CD14-positive monocyte (primary cell): ENCODE measurements at regions not wholly inside any gene's neighbourhood (a gene's known extent, or its start where the extent isn't known, plus 50 kb on each side); places are given as distances from the start of the nearest gene placed in this dataset.
A peak's percentile ranks its signal among the peaks of the same experiment; 100 is the strongest.

Experiments used
- DNase-seq, 3 donors: peaks; one replicate each; pipeline ENCODE4 v3.0.0-alpha.2; 2011 to 2022
- H2AFZ ChIP-seq: 2 replicates; pipeline ENCODE4 v1.6.0; 2012; ENCODE audit warnings: mild to moderate bottlenecking, low read depth, low read length, inconsistent platforms; ENCODE audit not compliant: insufficient read depth, poor library complexity, severe bottlenecking
- H3K27ac ChIP-seq, 2 donors: 1 replicate in 1 of 2; 2 replicates in 1 of 2; pipeline ENCODE4 v1.5.1; 2012 to 2013; ENCODE audit warnings: low read length in 2 of 2, control low read depth in 1 of 2, inconsistent platforms in 1 of 2, low read depth in 1 of 2, mild to moderate bottlenecking in 1 of 2
- H3K27me3 ChIP-seq, 2 donors: one replicate each; pipeline versions ENCODE4 v1.6.0 to v1.6.1; 2011 to 2013; ENCODE audit warnings: low read length in 2 of 2; ENCODE audit not compliant: control insufficient read depth in 2 of 2, insufficient read depth in 2 of 2
- H3K36me3 ChIP-seq, 2 donors: replicated peaks in 1 of 2; 1 replicate in 1 of 2; 2 replicates in 1 of 2; pipeline versions ENCODE4 v1.5.1 to v1.6.1; 2012 to 2013; ENCODE audit warnings: low read length in 2 of 2, control low read depth in 1 of 2, inconsistent platforms in 1 of 2, mild to moderate bottlenecking in 1 of 2; ENCODE audit not compliant: insufficient read depth in 2 of 2, control insufficient read depth in 1 of 2
- H3K4me1 ChIP-seq, 2 donors: 1 replicate in 1 of 2; 2 replicates in 1 of 2; pipeline versions ENCODE4 v1.5.1 to v1.6.1; 2012 to 2013; ENCODE audit warnings: low read length in 2 of 2, control low read depth in 1 of 2, inconsistent platforms in 1 of 2, mild to moderate bottlenecking in 1 of 2, moderate library complexity in 1 of 2; ENCODE audit not compliant: insufficient read depth in 2 of 2, control insufficient read depth in 1 of 2
- H3K4me2 ChIP-seq: replicated peaks from 2 replicates; pipeline ENCODE3; 2012; ENCODE audit warnings: low read length, moderate library complexity, mild to moderate bottlenecking; ENCODE audit not compliant: poor library complexity, severe bottlenecking; ENCODE audit errors: extremely low read depth
- H3K4me3 ChIP-seq, 3 experiments: fragments of 200-600 bp in 1 of 3; sonication (generic) in 1 of 3; replicated peaks in 1 of 3; 1 replicate in 2 of 3; 2 replicates in 1 of 3; pipeline ENCODE4 v1.5.1; 2011 to 2013; ENCODE audit warnings: low read length in 3 of 3, mild to moderate bottlenecking in 3 of 3, control low read depth in 2 of 3, low read depth in 2 of 3, inconsistent platforms in 1 of 3, moderate library complexity in 1 of 3
- H3K79me2 ChIP-seq: 2 replicates; pipeline ENCODE4 v1.6.0; 2012; ENCODE audit warnings: mild to moderate bottlenecking, control low read depth, inconsistent platforms, low read length, moderate library complexity; ENCODE audit not compliant: insufficient read depth
- H3K9ac ChIP-seq: 2 replicates; pipeline ENCODE4 v1.6.0; 2017; ENCODE audit warnings: low read length, mild to moderate bottlenecking; ENCODE audit not compliant: insufficient read depth, poor library complexity, severe bottlenecking
- H3K9me3 ChIP-seq, 2 donors: replicated peaks in 1 of 2; 1 replicate in 1 of 2; 2 replicates in 1 of 2; pipeline versions ENCODE4 v1.5.1 to v1.6.1; 2012 to 2013; ENCODE audit warnings: low read length in 2 of 2, control low read depth in 1 of 2; ENCODE audit not compliant: control insufficient read depth in 1 of 2, insufficient read depth in 1 of 2
- H4K20me1 ChIP-seq: 2 replicates; pipeline ENCODE4 v1.6.0; 2012; ENCODE audit warnings: mild to moderate bottlenecking, low read length, control low read depth, moderate library complexity; ENCODE audit not compliant: insufficient read depth
- H3K27ac Mint-ChIP-seq, 7 donors: one replicate each; pipeline ENCODE4 v1.8.0; 2020; ENCODE audit warnings: mild to moderate bottlenecking in 7 of 7, mixed read lengths in 7 of 7, moderate library complexity in 6 of 7, inconsistent platforms in 2 of 7
- H3K27me3 Mint-ChIP-seq, 3 donors: one replicate each; pipeline ENCODE4 v1.8.0; 2021 to 2022; ENCODE audit warnings: low read depth in 3 of 3, mild to moderate bottlenecking in 3 of 3, mixed read lengths in 3 of 3, moderate library complexity in 3 of 3, inconsistent platforms in 1 of 3
- H3K36me3 Mint-ChIP-seq, 2 donors: one replicate each; pipeline ENCODE4 v1.8.0; 2020; ENCODE audit warnings: mixed read lengths in 2 of 2, inconsistent platforms in 1 of 2, mild to moderate bottlenecking in 1 of 2
- H3K4me1 Mint-ChIP-seq: one replicate; pipeline ENCODE4 v1.8.0; 2020; ENCODE audit warnings: mild to moderate bottlenecking, mixed read lengths
- H3K4me3 Mint-ChIP-seq, 2 donors: one replicate each; pipeline ENCODE4 v1.8.0; 2020; ENCODE audit warnings: mild to moderate bottlenecking in 2 of 2, mixed read lengths in 2 of 2, moderate library complexity in 1 of 2
- H3K9me3 Mint-ChIP-seq, 7 donors: one replicate each; pipeline ENCODE4 v1.8.0; 2020 to 2022; ENCODE audit warnings: mixed read lengths in 7 of 7, mild to moderate bottlenecking in 6 of 7, moderate library complexity in 6 of 7, inconsistent platforms in 2 of 7
- CTCF ChIP-seq: fragments of 200-600 bp; IDR thresholded peaks from one replicate; pipeline ENCODE4 v1.8.0; 2022; ENCODE audit warnings: antibody characterized with exemption, mild to moderate bottlenecking
- WGBS: methylation state at CpG from one replicate; pipeline ENCODE4 v1.1.5; 2013; ENCODE audit warnings: missing lambda C conversion rate; ENCODE audit not compliant: insufficient coverage; 5-methylcytosine and 5-hydroxymethylcytosine counted together
- intact Hi-C, 2 donors: fragments of 100-400 bp; cut with micrococcal nuclease; formaldehyde crosslinking; loops; one replicate each; pipeline versions ENCODE4 v1.15.0 to v1.15.1; 2023

- Mint-ChIP-seq H3K9me3 (peaks cover 0 to 3% (median 0%) of the 10 kb centered on the region in 7 donors), H3K4me3 (peak overlapping the region in 1 of 2 donors; percentile 49), H3K27ac (peak overlapping the region; percentile 76 to 95 (median 89)), H3K36me3 (no peaks in the 10 kb centered on the region), H3K4me1 (peaks cover 69% of the 10 kb centered on the region), H3K27me3 (peaks cover 0 to 3% (median 1%) of the 10 kb centered on the region in 3 donors)
- H3K27me3 ChIP-seq: no peaks in the 10 kb centered on the region
- peak overlapping the region in 1 of 3 experiments; percentile 7 for H3K4me3 ChIP-seq
- no CpG with 5 or more reads among the region's 5 CpGs for WGBS
- intact Hi-C loops: no loop called here
- H3K9ac ChIP-seq: no peak overlapping the region
- no peaks in the 10 kb centered on the region for H3K79me2 ChIP-seq
- peak overlapping the region; percentile 20 to 65 for H3K27ac ChIP-seq
- H3K4me1 ChIP-seq: peaks cover 71% of the 10 kb centered on the region in 2 donors
- H4K20me1 ChIP-seq: no peaks in the 10 kb centered on the region
- no peak overlapping the region for H2AFZ ChIP-seq
- H3K4me2 ChIP-seq: peak overlapping the region; percentile 44
- H3K9me3 ChIP-seq: no peaks in the 10 kb centered on the region
- DNase-seq: peak; percentile 57 to 73 (median 69)
- no peaks in the 10 kb centered on the region for H3K36me3 ChIP-seq
- TF ChIP-seq CTCF: no peak
These were observed 185.6 kb upstream of the PRSS58 start for GRCh38 chr7:142443216-142444010.

GRCh38 chr7:142442396-142442795, 184.5 kb upstream of the PRSS58 start:
- intact Hi-C loops: no loop called here
- H3K27me3 ChIP-seq: no peaks in the 10 kb centered on the region
- no peak for TF ChIP-seq CTCF
- H3K9ac ChIP-seq: no peak overlapping the region
- no peaks in the 10 kb centered on the region for H3K9me3 ChIP-seq
- H2AFZ ChIP-seq: no peak overlapping the region
- H3K79me2 ChIP-seq: no peaks in the 10 kb centered on the region
- H3K9me3 Mint-ChIP-seq: peaks cover 0 to 3% (median 0%) of the 10 kb centered on the region in 7 donors
- peaks cover 74% of the 10 kb centered on the region for H3K4me1 Mint-ChIP-seq
- peak overlapping the region; percentile 16 for H3K4me2 ChIP-seq
- peaks cover 73% of the 10 kb centered on the region in 2 donors for H3K4me1 ChIP-seq
- peak overlapping the region; percentile 76 to 95 (median 88) for H3K27ac Mint-ChIP-seq
- no peaks in the 10 kb centered on the region for H3K36me3 Mint-ChIP-seq
- H3K4me3 ChIP-seq: peak overlapping the region in 1 of 3 experiments; percentile 7
- H3K27ac ChIP-seq: peak overlapping the region in 1 of 2 donors; percentile 65
- 25% methylated on average over 3 of the region's 6 CpGs for WGBS
- H3K36me3 ChIP-seq: no peaks in the 10 kb centered on the region
- H3K27me3 Mint-ChIP-seq: peaks cover 0 to 3% (median under 1%) of the 10 kb centered on the region in 3 donors
- H4K20me1 ChIP-seq: no peaks in the 10 kb centered on the region
- peak; percentile 32 to 57 (median 43) for DNase-seq
- H3K4me3 Mint-ChIP-seq: no peak overlapping the region
